ENCODE measurements at regions not wholly inside any gene's neighbourhood (a gene's known extent, or its start where the extent isn't known, plus 50 kb on each side); places are given as distances from the start of the nearest gene placed in this dataset.

GRCh38 chr4:30330894-30331652, 389.1 kb upstream of the PCDH7 start:
- H2AFZ ChIP-seq: no peak overlapping the region
- no peak overlapping the region for H3K27ac ChIP-seq
- H3K4me3 ChIP-seq: no peak overlapping the region
- H3K27me3 ChIP-seq: no peaks in the 10 kb centered on the region
- no peaks in the 10 kb centered on the region for H3K9me2 ChIP-seq (replicated peaks; ENCODE audit: insufficient read depth)
- no peaks in the 10 kb centered on the region for H4K20me1 ChIP-seq (ENCODE audit: insufficient read depth, poor library complexity, severe bottlenecking)
- no peak overlapping the region for H3K4me2 ChIP-seq
- TF ChIP-seq CTCF (IDR thresholded peaks at IDR 0.05; ENCODE audit: poor library complexity) (no peak), EZH2 (IDR thresholded peaks at IDR 0.05; ENCODE audit: borderline replicate concordance) (no peak), EZH2phosphoT487 (IDR thresholded peaks at IDR 0.05; ENCODE audit: low read depth, severe bottlenecking, unreplicated experiment) (no peak)
- DNase-seq (ENCODE audit: low spot score): no peak
- H3K79me2 ChIP-seq: no peaks in the 10 kb centered on the region
- no peaks in the 10 kb centered on the region for H3K9me3 ChIP-seq (ENCODE audit: low read depth)
- H3K4me1 ChIP-seq (ENCODE audit: insufficient read depth): no peaks in the 10 kb centered on the region
- no peaks in the 10 kb centered on the region for H3K36me3 ChIP-seq (replicated peaks; ENCODE audit: insufficient read depth, low read depth)
- WGBS (ENCODE audit: low lambda C conversion rate, missing lambda C conversion rate): 86% methylated on average over 6 of the region's 6 CpGs

- Histone ChIP-seq H3K27me3 (no peaks in the 10 kb centered on the region), H3K36me3 (replicated peaks; ENCODE audit: insufficient read depth, low read depth) (no peaks in the 10 kb centered on the region), H3K9me2 (replicated peaks; ENCODE audit: insufficient read depth) (no peaks in the 10 kb centered on the region), H4K20me1 (ENCODE audit: insufficient read depth, poor library complexity, severe bottlenecking) (no peaks in the 10 kb centered on the region), H3K4me3 (no peak overlapping the region), H3K27ac (no peak overlapping the region), H3K4me1 (ENCODE audit: insufficient read depth) (no peaks in the 10 kb centered on the region), H3K9me3 (ENCODE audit: low read depth) (no peaks in the 10 kb centered on the region), H3K4me2 (no peak overlapping the region), H2AFZ (no peak overlapping the region), H3K79me2 (no peaks in the 10 kb centered on the region)
- no peak for TF ChIP-seq CTCF (IDR thresholded peaks at IDR 0.05; ENCODE audit: poor library complexity)
- no peak for TF ChIP-seq EZH2phosphoT487 (IDR thresholded peaks at IDR 0.05; ENCODE audit: low read depth, severe bottlenecking, unreplicated experiment)
- no peak for TF ChIP-seq EZH2 (IDR thresholded peaks at IDR 0.05; ENCODE audit: borderline replicate concordance)
- 61% methylated on average over 1 of the region's 1 CpG for WGBS (ENCODE audit: low lambda C conversion rate, missing lambda C conversion rate)
- DNase-seq (ENCODE audit: low spot score): no peak
Measured at GRCh38 chr4:30341731-30342130, 378.4 kb upstream of the PCDH7 start.

GRCh38 chr4:30350288-30350687, 369.9 kb upstream of the PCDH7 start:
- no peaks in the 10 kb centered on the region for H3K36me3 ChIP-seq (replicated peaks; ENCODE audit: insufficient read depth, low read depth)
- no peaks in the 10 kb centered on the region for H3K27me3 ChIP-seq
- no peak overlapping the region for H2AFZ ChIP-seq
- H3K27ac ChIP-seq: no peak overlapping the region
- no peak for TF ChIP-seq EZH2 (IDR thresholded peaks at IDR 0.05; ENCODE audit: borderline replicate concordance)
- TF ChIP-seq EZH2phosphoT487 (IDR thresholded peaks at IDR 0.05; ENCODE audit: low read depth, severe bottlenecking, unreplicated experiment): no peak
- TF ChIP-seq CTCF (IDR thresholded peaks at IDR 0.05; ENCODE audit: poor library complexity): no peak
- H3K79me2 ChIP-seq: no peaks in the 10 kb centered on the region
- H3K4me2 ChIP-seq: no peak overlapping the region
- no peak for DNase-seq (ENCODE audit: low spot score)
- no peaks in the 10 kb centered on the region for H3K9me3 ChIP-seq (ENCODE audit: low read depth)
- 73% methylated on average over 2 of the region's 2 CpGs for WGBS (ENCODE audit: low lambda C conversion rate, missing lambda C conversion rate)
- no peaks in the 10 kb centered on the region for H3K4me1 ChIP-seq (ENCODE audit: insufficient read depth)
- H3K4me3 ChIP-seq: no peak overlapping the region
- no peaks in the 10 kb centered on the region for H4K20me1 ChIP-seq (ENCODE audit: insufficient read depth, poor library complexity, severe bottlenecking)
- H3K9me2 ChIP-seq (replicated peaks; ENCODE audit: insufficient read depth): no peaks in the 10 kb centered on the region

Data from hepatocyte (in vitro differentiated cells).